ENCODE measurements at regions not wholly inside any gene's neighbourhood (a gene's known extent, or its start where the extent isn't known, plus 50 kb on each side); places are given as distances from the start of the nearest gene placed in this dataset.

DNA sequence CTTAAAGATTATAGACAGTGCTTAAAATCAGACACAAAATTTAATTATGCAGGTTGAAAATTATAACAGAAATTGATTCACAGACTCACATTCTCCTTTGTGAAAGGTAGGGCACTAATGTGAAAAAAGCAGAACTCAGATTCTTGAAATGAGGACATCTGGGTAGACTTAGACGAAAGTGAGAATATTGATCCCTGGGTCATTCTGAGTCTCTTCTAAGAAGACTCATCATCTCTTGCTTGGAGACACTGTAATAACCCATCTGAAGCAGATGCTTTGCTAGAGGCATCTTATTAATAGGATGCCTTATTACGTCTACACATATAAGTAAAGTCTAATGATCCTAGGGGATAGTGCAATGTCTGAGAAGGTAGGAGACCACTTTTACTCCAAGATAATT lies 274.4 kb downstream of the HINT1 start:
- ChIA-PET POLR2A (no interaction called here), CTCF (no interaction called here)
- H3K36me3 ChIP-seq (replicated peaks in 1 of 2; ENCODE audit: control insufficient read depth in 1 of 2, insufficient read depth in 2 of 2, low read length in 1 of 2): no peaks in the 10 kb centered on the region
- H3K9ac ChIP-seq: no peak overlapping the region
- H4K20me1 ChIP-seq (ENCODE audit: insufficient read depth): no peaks in the 10 kb centered on the region
- H3K9me3 ChIP-seq: no peaks in the 10 kb centered on the region
- DNase-seq: no peak
- H3K9me2 ChIP-seq: no peaks in the 10 kb centered on the region
- peaks cover 8% of the 10 kb centered on the region; the same call in 1 of the 2 replicates for H3K27me3 ChIP-seq (ENCODE audit: insufficient read depth)
- no peak overlapping the region for H3K4me2 ChIP-seq
- no peak overlapping the region for H3K27ac ChIP-seq (ENCODE audit: low read depth in 2 of 2, low read length in 1 of 2)
- H3K79me2 ChIP-seq (ENCODE audit: insufficient read depth): no peaks in the 10 kb centered on the region
- no peak overlapping the region for H3K4me3 ChIP-seq (ENCODE audit: low read depth in 2 of 2, low read length in 1 of 2)
- TF ChIP-seq NFIC (IDR thresholded peaks at IDR 0.05; ENCODE audit: borderline replicate concordance): no peak
- TF ChIP-seq, protein P1, sequence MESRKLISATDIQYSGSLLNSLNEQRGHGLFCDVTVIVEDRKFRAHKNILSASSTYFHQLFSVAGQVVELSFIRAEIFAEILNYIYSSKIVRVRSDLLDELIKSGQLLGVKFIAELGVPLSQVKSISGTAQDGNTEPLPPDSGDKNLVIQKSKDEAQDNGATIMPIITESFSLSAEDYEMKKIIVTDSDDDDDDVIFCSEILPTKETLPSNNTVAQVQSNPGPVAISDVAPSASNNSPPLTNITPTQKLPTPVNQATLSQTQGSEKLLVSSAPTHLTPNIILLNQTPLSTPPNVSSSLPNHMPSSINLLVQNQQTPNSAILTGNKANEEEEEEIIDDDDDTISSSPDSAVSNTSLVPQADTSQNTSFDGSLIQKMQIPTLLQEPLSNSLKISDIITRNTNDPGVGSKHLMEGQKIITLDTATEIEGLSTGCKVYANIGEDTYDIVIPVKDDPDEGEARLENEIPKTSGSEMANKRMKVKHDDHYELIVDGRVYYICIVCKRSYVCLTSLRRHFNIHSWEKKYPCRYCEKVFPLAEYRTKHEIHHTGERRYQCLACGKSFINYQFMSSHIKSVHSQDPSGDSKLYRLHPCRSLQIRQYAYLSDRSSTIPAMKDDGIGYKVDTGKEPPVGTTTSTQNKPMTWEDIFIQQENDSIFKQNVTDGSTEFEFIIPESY (IDR thresholded peaks at IDR 0.05; ENCODE audit: borderline replicate concordance, low read depth): no peak
- TF ChIP-seq, protein P2, sequence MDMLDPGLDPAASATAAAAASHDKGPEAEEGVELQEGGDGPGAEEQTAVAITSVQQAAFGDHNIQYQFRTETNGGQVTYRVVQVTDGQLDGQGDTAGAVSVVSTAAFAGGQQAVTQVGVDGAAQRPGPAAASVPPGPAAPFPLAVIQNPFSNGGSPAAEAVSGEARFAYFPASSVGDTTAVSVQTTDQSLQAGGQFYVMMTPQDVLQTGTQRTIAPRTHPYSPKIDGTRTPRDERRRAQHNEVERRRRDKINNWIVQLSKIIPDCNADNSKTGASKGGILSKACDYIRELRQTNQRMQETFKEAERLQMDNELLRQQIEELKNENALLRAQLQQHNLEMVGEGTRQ (IDR thresholded peaks at IDR 0.05; ENCODE audit: borderline replicate concordance, low read depth, low read length): no peak
- TF ChIP-seq USF1 (IDR thresholded peaks at IDR 0.05; ENCODE audit: borderline replicate concordance, low read depth): no peak
- no peak for TF ChIP-seq FOXM1 (IDR thresholded peaks at IDR 0.05; ENCODE audit: low read depth)
- TF ChIP-seq TCF12 (IDR thresholded peaks at IDR 0.05): no peak
- TF ChIP-seq RAD21 (IDR thresholded peaks at IDR 0.05; ENCODE audit: low read length): no peak
- no peak for TF ChIP-seq EP300 (IDR thresholded peaks at IDR 0.05; ENCODE audit: borderline replicate concordance in 1 of 2, low read depth in 1 of 2, low read length in 1 of 2)
- no peak for TF ChIP-seq RXRA (IDR thresholded peaks at IDR 0.05; ENCODE audit: borderline replicate concordance, low read depth)
- TF ChIP-seq YY1 (IDR thresholded peaks at IDR 0.05; ENCODE audit: low read depth): no peak
- H3K4me1 ChIP-seq (ENCODE audit: control insufficient read depth in 1 of 2, insufficient read depth in 2 of 2, low read depth in 1 of 2, low read length in 1 of 2): no peaks in the 10 kb centered on the region; a peak in 1 of 4 replicates
- no peaks in the 10 kb centered on the region for H3F3A ChIP-seq (replicated peaks; ENCODE audit: insufficient read depth)
- no peak overlapping the region for H2AFZ ChIP-seq (ENCODE audit: low read depth)
- WGBS (ENCODE audit: low lambda C conversion rate): 27% methylated on average over 2 of the region's 2 CpGs

GRCh38 chr5:130885691-130886090 lies 279.4 kb downstream of the HINT1 start:
- no peaks in the 10 kb centered on the region for H3K79me2 ChIP-seq (ENCODE audit: insufficient read depth)
- no peaks in the 10 kb centered on the region for H4K20me1 ChIP-seq (ENCODE audit: insufficient read depth)
- H3K9ac ChIP-seq: no peak overlapping the region
- no peaks in the 10 kb centered on the region; a peak in 1 of 4 replicates for H3K4me1 ChIP-seq (ENCODE audit: control insufficient read depth in 1 of 2, insufficient read depth in 2 of 2, low read depth in 1 of 2, low read length in 1 of 2)
- no peak overlapping the region for H2AFZ ChIP-seq (ENCODE audit: low read depth)
- H3K9me2 ChIP-seq: no peaks in the 10 kb centered on the region
- ChIA-PET POLR2A (no interaction called here), CTCF (no interaction called here)
- TF ChIP-seq, protein P3, sequence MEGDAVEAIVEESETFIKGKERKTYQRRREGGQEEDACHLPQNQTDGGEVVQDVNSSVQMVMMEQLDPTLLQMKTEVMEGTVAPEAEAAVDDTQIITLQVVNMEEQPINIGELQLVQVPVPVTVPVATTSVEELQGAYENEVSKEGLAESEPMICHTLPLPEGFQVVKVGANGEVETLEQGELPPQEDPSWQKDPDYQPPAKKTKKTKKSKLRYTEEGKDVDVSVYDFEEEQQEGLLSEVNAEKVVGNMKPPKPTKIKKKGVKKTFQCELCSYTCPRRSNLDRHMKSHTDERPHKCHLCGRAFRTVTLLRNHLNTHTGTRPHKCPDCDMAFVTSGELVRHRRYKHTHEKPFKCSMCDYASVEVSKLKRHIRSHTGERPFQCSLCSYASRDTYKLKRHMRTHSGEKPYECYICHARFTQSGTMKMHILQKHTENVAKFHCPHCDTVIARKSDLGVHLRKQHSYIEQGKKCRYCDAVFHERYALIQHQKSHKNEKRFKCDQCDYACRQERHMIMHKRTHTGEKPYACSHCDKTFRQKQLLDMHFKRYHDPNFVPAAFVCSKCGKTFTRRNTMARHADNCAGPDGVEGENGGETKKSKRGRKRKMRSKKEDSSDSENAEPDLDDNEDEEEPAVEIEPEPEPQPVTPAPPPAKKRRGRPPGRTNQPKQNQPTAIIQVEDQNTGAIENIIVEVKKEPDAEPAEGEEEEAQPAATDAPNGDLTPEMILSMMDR (IDR thresholded peaks at IDR 0.05): no peak
- TF ChIP-seq TEAD4 (IDR thresholded peaks at IDR 0.05; ENCODE audit: borderline replicate concordance, insufficient read depth) (no peak), NFIC (IDR thresholded peaks at IDR 0.05; ENCODE audit: borderline replicate concordance) (no peak), TAF1 (IDR thresholded peaks at IDR 0.05; ENCODE audit: borderline replicate concordance, low read depth, low read length) (no peak), JUND (IDR thresholded peaks at IDR 0.05) (no peak), FOSL2 (IDR thresholded peaks at IDR 0.05; ENCODE audit: borderline replicate concordance, low read depth) (no peak), PBX3 (IDR thresholded peaks at IDR 0.05) (no peak), GATA2 (CRISPR knock-in tag; IDR thresholded peaks at IDR 0.05) (no peak), FOXJ3 (CRISPR knock-in tag; IDR thresholded peaks at IDR 0.05) (no peak), MEF2A (IDR thresholded peaks at IDR 0.05; ENCODE audit: borderline replicate concordance, low read depth) (no peak), RAD21 (IDR thresholded peaks at IDR 0.05; ENCODE audit: low read length) (no peak), CHD2 (IDR thresholded peaks at IDR 0.05; ENCODE audit: low read length, partially characterized antibody) (no peak), EZH2phosphoT487 (IDR thresholded peaks at IDR 0.05; ENCODE audit: borderline replicate concordance, low read depth) (no peak)
- H3K27ac ChIP-seq (ENCODE audit: low read depth in 2 of 2, low read length in 1 of 2): no peak overlapping the region
- no peak overlapping the region for H3K4me3 ChIP-seq (ENCODE audit: low read depth in 2 of 2, low read length in 1 of 2)
- 5% methylated on average over 3 of the region's 3 CpGs for WGBS (ENCODE audit: low lambda C conversion rate)
- H3F3A ChIP-seq (replicated peaks; ENCODE audit: insufficient read depth): no peaks in the 10 kb centered on the region
- peaks cover 8% of the 10 kb centered on the region; the same call in 1 of the 2 replicates for H3K27me3 ChIP-seq (ENCODE audit: insufficient read depth)
- DNase-seq: no peak
- no peaks in the 10 kb centered on the region for H3K9me3 ChIP-seq
- H3K36me3 ChIP-seq (replicated peaks in 1 of 2; ENCODE audit: control insufficient read depth in 1 of 2, insufficient read depth in 2 of 2, low read length in 1 of 2): no peaks in the 10 kb centered on the region
- no peak overlapping the region for H3K4me2 ChIP-seq
